HEK293 (cell line): ENCODE measurements at regions not wholly inside any gene's neighbourhood (a gene's known extent, or its start where the extent isn't known, plus 50 kb on each side); places are given as distances from the start of the nearest gene placed in this dataset.

ENCODE experiments used
- CTCF ChIA-PET: fragments of 350-600 bp; formaldehyde crosslinking; extraction: SDS; loops from one replicate; lab custom pipeline; 2021; ENCODE audit warnings: antibody characterized with exemption; lab: Yijun Ruan, JAX
- POLR2A ChIA-PET: fragments of 300-600 bp; formaldehyde crosslinking; extraction: SDS; loops from one replicate; lab custom pipeline; 2020; ENCODE audit warnings: antibody characterized with exemption, inconsistent platforms; lab: Yijun Ruan, JAX
- H3K27ac ChIP-seq: fragments of 200-500 bp; sonication (Bioruptor generic); 2 replicates; pipeline ENCODE4 v1.5.1; 2014; ENCODE audit warnings: low read depth, low read length, control low read depth, inconsistent platforms; ENCODE audit errors: extremely low read depth
- H3K36me3 ChIP-seq, 2 experiments: fragments of 200-500 bp in 1 of 2; sonication (Bioruptor generic) in 1 of 2; 1 replicate in 1 of 2; 2 replicates in 1 of 2; pipeline ENCODE4 v1.5.1; 2014 to 2017; ENCODE audit warnings: inconsistent platforms in 2 of 2, low read length in 2 of 2; ENCODE audit not compliant: control insufficient read depth in 2 of 2, insufficient read depth in 1 of 2
- H3K4me1 ChIP-seq: fragments of 200-500 bp; sonication (Bioruptor generic); 2 replicates; pipeline ENCODE4 v1.5.1; 2014; ENCODE audit warnings: mild to moderate bottlenecking, low read length, inconsistent platforms; ENCODE audit not compliant: control insufficient read depth, insufficient read depth
- H3K4me3 ChIP-seq: 2 replicates; pipeline ENCODE4 v1.5.1; 2011; ENCODE audit warnings: low read depth, mild to moderate bottlenecking, control low read depth, low read length, moderate library complexity
- H3K9me3 ChIP-seq: fragments of 200-500 bp; sonication (Bioruptor generic); 2 replicates; pipeline ENCODE4 v1.5.1; 2014; ENCODE audit warnings: low read depth, low read length, inconsistent platforms; ENCODE audit not compliant: control insufficient read depth, insufficient read depth
- GLI4 ChIP-seq: fragments of 450-650 bp; formaldehyde crosslinking; IDR thresholded peaks from 2 replicates; pipeline ENCODE4 v1.5.1; 2016; ENCODE audit warnings: missing biosample characterization, missing genetic modification characterization
- KLF7 ChIP-seq: fragments of 450-650 bp; formaldehyde crosslinking; IDR thresholded peaks from 2 replicates; pipeline ENCODE4 v1.5.1; 2016; ENCODE audit warnings: missing biosample characterization, missing genetic modification characterization, borderline replicate concordance
- KLF9 ChIP-seq: fragments of 450-650 bp; formaldehyde crosslinking; IDR thresholded peaks from 2 replicates; pipeline ENCODE4 v1.5.1; 2016; ENCODE audit warnings: missing biosample characterization, missing genetic modification characterization, low read depth
- PRDM1 ChIP-seq: fragments of 450-650 bp; formaldehyde crosslinking; IDR thresholded peaks from 2 replicates; pipeline ENCODE4; 2016; ENCODE audit warnings: missing biosample characterization, missing genetic modification characterization
- SCRT1 ChIP-seq: fragments of 450-650 bp; formaldehyde crosslinking; IDR thresholded peaks from 2 replicates; pipeline ENCODE4 v1.5.1; 2016; ENCODE audit warnings: missing biosample characterization, missing genetic modification characterization, borderline replicate concordance
- WT1 ChIP-seq: fragments of 450-650 bp; formaldehyde crosslinking; IDR thresholded peaks from 2 replicates; pipeline ENCODE4 v1.5.1; 2016; ENCODE audit warnings: missing biosample characterization, missing genetic modification characterization
- ZBTB20 ChIP-seq: fragments of 450-650 bp; formaldehyde crosslinking; IDR thresholded peaks from 2 replicates; pipeline ENCODE4 v1.5.1; 2016; ENCODE audit warnings: missing biosample characterization, missing genetic modification characterization
- ZNF133 ChIP-seq: fragments of 450-650 bp; formaldehyde crosslinking; IDR thresholded peaks from 2 replicates; pipeline ENCODE4 v1.5.1; 2016; ENCODE audit warnings: missing biosample characterization, missing genetic modification characterization
- ZNF138 ChIP-seq: fragments of 450-650 bp; formaldehyde crosslinking; IDR thresholded peaks from 2 replicates; pipeline ENCODE4 v1.5.1; 2016; ENCODE audit warnings: missing biosample characterization, missing genetic modification characterization, borderline replicate concordance
- ZNF157 ChIP-seq: fragments of 450-650 bp; formaldehyde crosslinking; IDR thresholded peaks from 2 replicates; pipeline ENCODE4 v1.5.1; 2016; ENCODE audit warnings: missing biosample characterization, missing genetic modification characterization
- ZNF223 ChIP-seq: fragments of 450-650 bp; formaldehyde crosslinking; IDR thresholded peaks from 2 replicates; pipeline ENCODE4 v1.5.1; 2016; ENCODE audit warnings: missing biosample characterization, missing genetic modification characterization
- ZNF24 ChIP-seq: fragments of 450-650 bp; formaldehyde crosslinking; IDR thresholded peaks from 2 replicates; pipeline ENCODE4 v1.5.1; 2016; ENCODE audit warnings: missing biosample characterization, missing genetic modification characterization
- ZNF350 ChIP-seq: fragments of 450-650 bp; formaldehyde crosslinking; IDR thresholded peaks from 2 replicates; pipeline ENCODE4 v1.5.0; 2017; ENCODE audit warnings: missing biosample characterization, mild to moderate bottlenecking, missing genetic modification characterization
- ZNF366 ChIP-seq: fragments of 450-650 bp; formaldehyde crosslinking; conservative IDR thresholded peaks from 2 replicates; pipeline ENCODE4 v1.5.1; 2016; ENCODE audit warnings: missing biosample characterization, missing genetic modification characterization
- ZNF544 ChIP-seq: fragments of 450-650 bp; formaldehyde crosslinking; IDR thresholded peaks from 2 replicates; pipeline ENCODE4 v1.5.0; 2017; ENCODE audit warnings: missing biosample characterization, missing genetic modification characterization
- ZNF549 ChIP-seq: fragments of 450-650 bp; IDR thresholded peaks from 2 replicates; pipeline ENCODE4 v1.5.1; 2018; ENCODE audit warnings: missing biosample characterization, missing genetic modification characterization, mild to moderate bottlenecking, inconsistent platforms, moderate library complexity
- ZNF561 ChIP-seq: fragments of 450-650 bp; IDR thresholded peaks from 2 replicates; pipeline ENCODE4 v1.5.1; 2018; ENCODE audit warnings: missing biosample characterization, missing genetic modification characterization, borderline replicate concordance
- ZNF624 ChIP-seq: fragments of 450-650 bp; formaldehyde crosslinking; IDR thresholded peaks from 2 replicates; pipeline ENCODE4 v1.5.1; 2017; ENCODE audit warnings: missing biosample characterization, missing genetic modification characterization
- ZNF626 ChIP-seq: fragments of 450-650 bp; sonication (Bioruptor Pico); formaldehyde crosslinking; IDR thresholded peaks from 2 replicates; pipeline ENCODE4 v1.5.1; 2018; ENCODE audit warnings: missing biosample characterization, missing genetic modification characterization, inconsistent platforms
- ZNF629 ChIP-seq: fragments of 450-650 bp; formaldehyde crosslinking; IDR thresholded peaks from 2 replicates; pipeline ENCODE4 v1.5.1; 2017; ENCODE audit warnings: missing biosample characterization, missing genetic modification characterization
- TF ChIP-seq, protein P1 (sequence below): fragments of 450-650 bp; formaldehyde crosslinking; IDR thresholded peaks from 2 replicates; pipeline ENCODE4 v1.5.1; 2016; ENCODE audit warnings: missing biosample characterization, missing genetic modification characterization, borderline replicate concordance
- TF ChIP-seq, protein P2 (sequence below): fragments of 450-650 bp; formaldehyde crosslinking; IDR thresholded peaks from 2 replicates; pipeline ENCODE4; 2016; ENCODE audit warnings: missing biosample characterization, missing genetic modification characterization
- TF ChIP-seq, protein P3 (sequence below): sonication (generic); formaldehyde crosslinking; IDR thresholded peaks from 2 replicates; pipeline ENCODE4 v1.8.1; 2022; ENCODE audit warnings: mild to moderate bottlenecking, moderate library complexity, missing genetic modification reagents
- TF ChIP-seq, protein P4 (sequence below): fragments of 450-650 bp; formaldehyde crosslinking; optimal IDR thresholded peaks from 2 replicates; pipeline ENCODE3; 2016; ENCODE audit warnings: missing biosample characterization, mild to moderate bottlenecking, missing genetic modification characterization

DNA sequence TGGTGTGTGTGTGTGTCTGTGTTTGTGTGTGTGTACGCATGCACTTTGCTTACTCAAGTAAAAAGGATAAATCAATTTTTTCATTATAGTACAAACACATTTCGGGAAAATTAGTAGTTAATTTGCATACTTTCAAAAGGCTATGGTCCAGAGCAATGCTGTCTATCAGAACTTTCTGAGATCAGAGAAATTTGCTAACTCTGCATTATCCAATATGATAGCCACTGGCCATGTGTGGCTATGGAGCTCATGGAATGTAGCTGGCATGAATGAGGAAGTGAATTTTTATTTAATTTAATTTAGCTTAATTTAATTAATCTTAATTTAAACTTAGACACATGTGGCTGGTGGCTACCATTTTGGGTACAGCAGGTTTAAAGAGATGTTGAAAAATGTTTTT lies 289.6 kb downstream of the MAT2B start:
- ChIA-PET CTCF (no interaction called here), POLR2A (no interaction called here)
- no peaks in the 10 kb centered on the region for H3K9me3 ChIP-seq
- H3K4me3 ChIP-seq: no peak overlapping the region
- no peak overlapping the region for H3K27ac ChIP-seq
- no peaks in the 10 kb centered on the region for H3K36me3 ChIP-seq
- no peaks in the 10 kb centered on the region for H3K4me1 ChIP-seq
- no peak for TF ChIP-seq ZNF366 (tag by site-specific recombination)
- no peak for TF ChIP-seq ZNF624
- TF ChIP-seq ZBTB20 (tag by site-specific recombination): no peak
- TF ChIP-seq ZNF138 (tag by site-specific recombination): no peak
- no peak for TF ChIP-seq ZNF561
- TF ChIP-seq ZNF549 (tag by site-specific recombination): no peak
- no peak for TF ChIP-seq ZNF24 (tag by site-specific recombination)
- TF ChIP-seq, all 188 proteins: peak for 0

DNA sequence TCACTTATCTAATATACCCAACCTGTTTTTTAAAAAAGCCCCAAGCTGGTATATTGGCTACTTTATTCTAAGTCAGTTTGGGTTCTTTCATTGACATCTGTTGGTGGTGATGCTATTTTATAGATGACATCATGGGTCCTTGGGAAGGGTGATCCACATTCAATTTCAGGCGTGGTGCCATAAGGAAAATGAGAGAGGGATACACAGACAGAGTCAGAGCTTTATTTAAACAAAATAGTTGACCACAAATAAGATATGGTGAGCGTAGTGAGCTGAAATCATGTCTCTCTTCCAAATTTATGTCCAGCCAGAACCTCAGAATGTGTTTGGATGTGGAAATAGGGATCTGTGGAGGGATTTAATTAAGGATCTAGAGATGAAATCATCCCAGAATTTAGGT lies 302.4 kb downstream of the MAT2B start:
- TF ChIP-seq KLF7 (tag by site-specific recombination) (no peak), ZNF133 (tag by site-specific recombination) (no peak), ZNF626 (tag by site-specific recombination) (no peak), ZNF350 (tag by site-specific recombination) (no peak), GLI4 (no peak), WT1 (tag by site-specific recombination) (no peak), SCRT1 (tag by site-specific recombination) (no peak)
- TF ChIP-seq, protein P1, sequence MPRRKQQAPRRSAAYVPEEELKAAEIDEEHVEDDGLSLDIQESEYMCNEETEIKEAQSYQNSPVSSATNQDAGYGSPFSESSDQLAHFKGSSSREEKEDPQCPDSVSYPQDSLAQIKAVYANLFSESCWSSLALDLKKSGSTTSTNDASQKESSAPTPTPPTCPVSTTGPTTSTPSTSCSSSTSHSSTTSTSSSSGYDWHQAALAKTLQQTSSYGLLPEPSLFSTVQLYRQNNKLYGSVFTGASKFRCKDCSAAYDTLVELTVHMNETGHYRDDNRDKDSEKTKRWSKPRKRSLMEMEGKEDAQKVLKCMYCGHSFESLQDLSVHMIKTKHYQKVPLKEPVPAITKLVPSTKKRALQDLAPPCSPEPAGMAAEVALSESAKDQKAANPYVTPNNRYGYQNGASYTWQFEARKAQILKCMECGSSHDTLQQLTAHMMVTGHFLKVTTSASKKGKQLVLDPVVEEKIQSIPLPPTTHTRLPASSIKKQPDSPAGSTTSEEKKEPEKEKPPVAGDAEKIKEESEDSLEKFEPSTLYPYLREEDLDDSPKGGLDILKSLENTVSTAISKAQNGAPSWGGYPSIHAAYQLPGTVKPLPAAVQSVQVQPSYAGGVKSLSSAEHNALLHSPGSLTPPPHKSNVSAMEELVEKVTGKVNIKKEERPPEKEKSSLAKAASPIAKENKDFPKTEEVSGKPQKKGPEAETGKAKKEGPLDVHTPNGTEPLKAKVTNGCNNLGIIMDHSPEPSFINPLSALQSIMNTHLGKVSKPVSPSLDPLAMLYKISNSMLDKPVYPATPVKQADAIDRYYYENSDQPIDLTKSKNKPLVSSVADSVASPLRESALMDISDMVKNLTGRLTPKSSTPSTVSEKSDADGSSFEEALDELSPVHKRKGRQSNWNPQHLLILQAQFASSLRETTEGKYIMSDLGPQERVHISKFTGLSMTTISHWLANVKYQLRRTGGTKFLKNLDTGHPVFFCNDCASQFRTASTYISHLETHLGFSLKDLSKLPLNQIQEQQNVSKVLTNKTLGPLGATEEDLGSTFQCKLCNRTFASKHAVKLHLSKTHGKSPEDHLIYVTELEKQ: no peak
- TF ChIP-seq, protein P2, sequence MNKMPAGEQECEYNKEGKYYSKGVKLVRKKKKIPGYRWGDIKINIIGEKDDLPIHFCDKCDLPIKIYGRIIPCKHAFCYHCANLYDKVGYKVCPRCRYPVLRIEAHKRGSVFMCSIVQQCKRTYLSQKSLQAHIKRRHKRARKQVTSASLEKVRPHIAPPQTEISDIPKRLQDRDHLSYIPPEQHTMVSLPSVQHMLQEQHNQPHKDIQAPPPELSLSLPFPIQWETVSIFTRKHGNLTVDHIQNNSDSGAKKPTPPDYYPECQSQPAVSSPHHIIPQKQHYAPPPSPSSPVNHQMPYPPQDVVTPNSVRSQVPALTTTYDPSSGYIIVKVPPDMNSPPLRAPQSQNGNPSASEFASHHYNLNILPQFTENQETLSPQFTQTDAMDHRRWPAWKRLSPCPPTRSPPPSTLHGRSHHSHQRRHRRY (tag by site-specific recombination): no peak
- no peak overlapping the region for H3K27ac ChIP-seq
- H3K4me3 ChIP-seq: no peak overlapping the region
- POLR2A ChIA-PET: no interaction called here
- no peaks in the 10 kb centered on the region for H3K36me3 ChIP-seq
- H3K4me1 ChIP-seq: no peaks in the 10 kb centered on the region
- no peaks in the 10 kb centered on the region for H3K9me3 ChIP-seq
- CTCF ChIA-PET: interaction anchor here (1.0 kb wide), 1 partner anchor 399 kb away, joined by 4 read pairs; no protein-coding TSS in a partner anchor

- Histone ChIP-seq H3K4me3 (no peak overlapping the region), H3K9me3 (no peaks in the 10 kb centered on the region), H3K4me1 (no peaks in the 10 kb centered on the region), H3K27ac (no peak overlapping the region), H3K36me3 (no peaks in the 10 kb centered on the region)
- CTCF ChIA-PET: interaction anchor here (0.5 kb wide), 1 partner anchor 66 kb away, joined by 3 read pairs; no protein-coding TSS in a partner anchor
- POLR2A ChIA-PET: no interaction called here
- TF ChIP-seq ZNF157 (tag by site-specific recombination) (no peak), KLF9 (tag by site-specific recombination) (no peak), ZNF544 (tag by site-specific recombination) (no peak), ZNF629 (tag by site-specific recombination) (no peak), PRDM1 (tag by site-specific recombination) (no peak), ZNF223 (tag by site-specific recombination) (no peak)
- TF ChIP-seq, protein P3, sequence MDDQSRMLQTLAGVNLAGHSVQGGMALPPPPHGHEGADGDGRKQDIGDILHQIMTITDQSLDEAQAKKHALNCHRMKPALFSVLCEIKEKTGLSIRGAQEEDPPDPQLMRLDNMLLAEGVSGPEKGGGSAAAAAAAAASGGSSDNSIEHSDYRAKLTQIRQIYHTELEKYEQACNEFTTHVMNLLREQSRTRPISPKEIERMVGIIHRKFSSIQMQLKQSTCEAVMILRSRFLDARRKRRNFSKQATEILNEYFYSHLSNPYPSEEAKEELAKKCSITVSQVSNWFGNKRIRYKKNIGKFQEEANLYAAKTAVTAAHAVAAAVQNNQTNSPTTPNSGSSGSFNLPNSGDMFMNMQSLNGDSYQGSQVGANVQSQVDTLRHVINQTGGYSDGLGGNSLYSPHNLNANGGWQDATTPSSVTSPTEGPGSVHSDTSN (CRISPR knock-in tag): no peak
- TF ChIP-seq, protein P4, sequence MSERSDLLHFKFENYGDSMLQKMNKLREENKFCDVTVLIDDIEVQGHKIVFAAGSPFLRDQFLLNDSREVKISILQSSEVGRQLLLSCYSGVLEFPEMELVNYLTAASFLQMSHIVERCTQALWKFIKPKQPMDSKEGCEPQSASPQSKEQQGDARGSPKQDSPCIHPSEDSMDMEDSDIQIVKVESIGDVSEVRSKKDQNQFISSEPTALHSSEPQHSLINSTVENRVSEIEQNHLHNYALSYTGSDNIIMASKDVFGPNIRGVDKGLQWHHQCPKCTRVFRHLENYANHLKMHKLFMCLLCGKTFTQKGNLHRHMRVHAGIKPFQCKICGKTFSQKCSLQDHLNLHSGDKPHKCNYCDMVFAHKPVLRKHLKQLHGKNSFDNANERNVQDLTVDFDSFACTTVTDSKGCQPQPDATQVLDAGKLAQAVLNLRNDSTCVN (tag by site-specific recombination): no peak
These were observed 304.1 kb downstream of the MAT2B start for GRCh38 chr5:163809473-163809872.
